Peyer's patch (tissue), 4 donors: ENCODE measurements at regions not wholly inside any gene's neighbourhood (a gene's known extent, or its start where the extent isn't known, plus 50 kb on each side); places are given as distances from the start of the nearest gene placed in this dataset.

Experiments
- CTCF ChIP-seq, 6 experiments: fragments of 450-650 bp in 4 of 6; fragments of 200-600 bp in 2 of 6; sonication (generic) in 1 of 6; IDR thresholded peaks; one replicate each; pipeline ENCODE4 v1.5.1; 2017 to 2019; ENCODE audit warnings: antibody characterized with exemption in 6 of 6, mild to moderate bottlenecking in 3 of 6, moderate library complexity in 1 of 6
- POLR2A ChIP-seq, 2 donors: fragments of 450-650 bp; IDR thresholded peaks; one replicate each; pipeline ENCODE4 v1.5.1; 2017; ENCODE audit warnings: antibody characterized with exemption in 2 of 2, mild to moderate bottlenecking in 2 of 2, moderate library complexity in 2 of 2

GRCh38 chr14:71539650-71540285, 392.5 kb upstream of the RGS6 start:
- TF ChIP-seq CTCF (IDR thresholded peaks at IDR 0.05) (no peak), POLR2A (IDR thresholded peaks at IDR 0.05) (no peak)
